Calu3 (cell line): ENCODE measurements at regions not wholly inside any gene's neighbourhood (a gene's known extent, or its start where the extent isn't known, plus 50 kb on each side); places are given as distances from the start of the nearest gene placed in this dataset.

Experiments
- BruUV-seq: library from RNA; stranded (reverse); fragments of 400-500 nt; replicated peaks from 2 replicates; lab custom pipeline; 2021; lab: Mats Ljungman, UMichigan
- CTCF ChIA-PET: fragments of 300-600 bp; sonication (Branson Sonifier 250); formaldehyde crosslinking; loops from one replicate; lab custom pipeline; 2022; ENCODE audit warnings: antibody characterized with exemption; lab: Charles Lee
- DNase-seq: peaks from one replicate; pipeline ENCODE4 v3.0.0; 2022
- H3K27ac Mint-ChIP-seq: one replicate; pipeline ENCODE4 v1.8.0; 2022; ENCODE audit warnings: mixed read lengths; ENCODE audit not compliant: unreplicated experiment
- H3K27me3 Mint-ChIP-seq: one replicate; pipeline ENCODE4 v1.8.0; 2022; ENCODE audit warnings: mixed read lengths; ENCODE audit not compliant: unreplicated experiment
- H3K36me3 Mint-ChIP-seq: one replicate; pipeline ENCODE4 v1.8.0; 2022; ENCODE audit warnings: mild to moderate bottlenecking, moderate library complexity, mixed read lengths; ENCODE audit not compliant: insufficient read depth, unreplicated experiment
- H3K4me1 Mint-ChIP-seq: one replicate; pipeline ENCODE4 v1.8.0; 2022; ENCODE audit warnings: mild to moderate bottlenecking, low read depth, mixed read lengths; ENCODE audit not compliant: unreplicated experiment
- H3K4me3 Mint-ChIP-seq: one replicate; pipeline ENCODE4 v1.8.0; 2022; ENCODE audit warnings: mild to moderate bottlenecking, low read depth, moderate library complexity, mixed read lengths; ENCODE audit not compliant: unreplicated experiment
- H3K9me3 Mint-ChIP-seq: one replicate; pipeline ENCODE4 v1.8.0; 2022; ENCODE audit warnings: low read depth, mixed read lengths; ENCODE audit not compliant: unreplicated experiment
- intact Hi-C: fragments of 100-400 bp; cut with micrococcal nuclease; formaldehyde crosslinking; loops from one replicate; pipeline ENCODE4 v1.10.0; 2022; ENCODE audit not compliant: unreplicated experiment
- TF ChIP-seq, protein P1 (sequence below): fragments of 200-600 bp; IDR thresholded peaks from one replicate; pipeline ENCODE4 v1.8.0; 2022; ENCODE audit warnings: antibody characterized with exemption; ENCODE audit not compliant: unreplicated experiment

DNA sequence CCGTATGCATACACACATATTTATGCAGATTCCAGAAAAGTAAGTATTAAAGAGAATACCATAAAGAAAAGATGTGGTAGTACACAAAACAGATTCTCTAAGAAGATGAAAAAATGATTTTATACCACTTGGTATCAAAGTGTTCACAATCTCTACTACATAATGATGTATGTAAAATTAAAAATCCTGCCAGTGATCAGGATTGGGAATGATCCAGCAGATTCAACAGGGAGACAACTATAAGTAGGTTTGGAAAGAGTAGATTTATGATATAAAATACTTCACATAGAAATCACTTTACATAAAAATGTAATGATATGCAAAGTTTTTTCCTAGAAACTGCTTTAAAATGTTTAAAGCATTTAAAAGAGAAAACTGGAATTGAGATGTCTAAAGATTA lies 447.0 kb downstream of the CNTNAP4 start:
- Mint-ChIP-seq H3K36me3 (no peaks in the 10 kb centered on the region), H3K9me3 (peaks cover 4% of the 10 kb centered on the region), H3K4me1 (no peaks in the 10 kb centered on the region), H3K27me3 (no peaks in the 10 kb centered on the region), H3K27ac (no peak overlapping the region), H3K4me3 (no peak overlapping the region)
- intact Hi-C loops, result no loop called here
- CTCF ChIA-PET, result interaction anchor here (0.6 kb wide), 1 partner anchor 72 kb away, joined by 3 read pairs; no protein-coding TSS in a partner anchor
- TF ChIP-seq, protein P1, sequence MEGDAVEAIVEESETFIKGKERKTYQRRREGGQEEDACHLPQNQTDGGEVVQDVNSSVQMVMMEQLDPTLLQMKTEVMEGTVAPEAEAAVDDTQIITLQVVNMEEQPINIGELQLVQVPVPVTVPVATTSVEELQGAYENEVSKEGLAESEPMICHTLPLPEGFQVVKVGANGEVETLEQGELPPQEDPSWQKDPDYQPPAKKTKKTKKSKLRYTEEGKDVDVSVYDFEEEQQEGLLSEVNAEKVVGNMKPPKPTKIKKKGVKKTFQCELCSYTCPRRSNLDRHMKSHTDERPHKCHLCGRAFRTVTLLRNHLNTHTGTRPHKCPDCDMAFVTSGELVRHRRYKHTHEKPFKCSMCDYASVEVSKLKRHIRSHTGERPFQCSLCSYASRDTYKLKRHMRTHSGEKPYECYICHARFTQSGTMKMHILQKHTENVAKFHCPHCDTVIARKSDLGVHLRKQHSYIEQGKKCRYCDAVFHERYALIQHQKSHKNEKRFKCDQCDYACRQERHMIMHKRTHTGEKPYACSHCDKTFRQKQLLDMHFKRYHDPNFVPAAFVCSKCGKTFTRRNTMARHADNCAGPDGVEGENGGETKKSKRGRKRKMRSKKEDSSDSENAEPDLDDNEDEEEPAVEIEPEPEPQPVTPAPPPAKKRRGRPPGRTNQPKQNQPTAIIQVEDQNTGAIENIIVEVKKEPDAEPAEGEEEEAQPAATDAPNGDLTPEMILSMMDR, result no peak
- no peak for DNase-seq
- no TSS peak for BruUV-seq

DNA sequence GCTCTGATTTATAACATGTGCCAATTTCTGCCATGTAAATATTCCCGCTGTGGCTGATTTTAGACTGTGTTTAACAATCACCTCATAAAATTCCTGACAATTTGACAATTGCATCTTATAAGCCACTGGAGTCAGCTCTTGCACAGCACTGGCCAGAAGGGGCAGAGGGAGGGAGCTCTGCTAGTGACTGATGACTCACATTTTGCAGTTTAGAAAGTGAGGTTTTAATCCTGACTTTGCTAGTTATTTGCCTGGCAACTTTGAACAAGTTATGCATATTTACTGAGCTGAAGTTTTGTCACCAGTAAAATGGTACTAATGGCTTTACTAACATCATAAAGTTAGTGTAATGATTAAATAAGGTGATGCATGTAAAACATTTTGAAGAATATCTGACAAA lies 452.3 kb downstream of the CNTNAP4 start:
- no TSS peak for BruUV-seq
- Mint-ChIP-seq H3K4me1 (no peaks in the 10 kb centered on the region), H3K27me3 (no peaks in the 10 kb centered on the region), H3K9me3 (no peaks in the 10 kb centered on the region), H3K4me3 (no peak overlapping the region), H3K27ac (no peak overlapping the region), H3K36me3 (no peaks in the 10 kb centered on the region)
- intact Hi-C loops, result no loop called here
- CTCF ChIA-PET, result interaction anchor here (1.2 kb wide), 1 partner anchor 13 kb away, joined by 3 read pairs; no protein-coding TSS in a partner anchor
- DNase-seq, result no peak
- TF ChIP-seq, protein P1, result no peak

DNA sequence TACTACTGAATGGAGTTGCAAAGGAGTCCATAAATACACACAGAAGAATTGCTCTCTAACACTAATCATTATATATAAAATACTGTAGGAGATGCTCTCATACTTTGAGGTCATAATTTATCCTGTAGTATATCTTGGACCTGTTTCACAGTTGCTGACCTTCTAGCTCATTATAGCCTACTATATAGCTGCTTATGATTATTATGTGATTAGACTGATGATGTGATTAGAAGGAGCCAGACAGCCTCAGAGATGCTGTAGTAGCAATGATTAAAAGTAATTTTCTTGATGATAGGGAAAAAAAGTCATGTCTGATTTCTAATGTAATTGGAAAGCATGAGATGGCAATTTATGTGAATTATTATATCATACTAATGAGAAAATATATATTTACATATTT lies 455.7 kb downstream of the CNTNAP4 start:
- no peaks in the 10 kb centered on the region for H3K4me1 Mint-ChIP-seq
- H3K36me3 Mint-ChIP-seq, result no peaks in the 10 kb centered on the region
- intact Hi-C loops, result loop anchor here (10.0 kb wide), 1 partner anchor 442 kb away; no protein-coding TSS in a partner anchor
- H3K4me3 Mint-ChIP-seq, result no peak overlapping the region
- H3K9me3 Mint-ChIP-seq, result no peaks in the 10 kb centered on the region
- CTCF ChIA-PET, result no interaction called here
- H3K27me3 Mint-ChIP-seq, result no peaks in the 10 kb centered on the region
- TF ChIP-seq, protein P1, result no peak
- H3K27ac Mint-ChIP-seq, result no peak overlapping the region
- no TSS peak for BruUV-seq
- DNase-seq, result no peak

DNA sequence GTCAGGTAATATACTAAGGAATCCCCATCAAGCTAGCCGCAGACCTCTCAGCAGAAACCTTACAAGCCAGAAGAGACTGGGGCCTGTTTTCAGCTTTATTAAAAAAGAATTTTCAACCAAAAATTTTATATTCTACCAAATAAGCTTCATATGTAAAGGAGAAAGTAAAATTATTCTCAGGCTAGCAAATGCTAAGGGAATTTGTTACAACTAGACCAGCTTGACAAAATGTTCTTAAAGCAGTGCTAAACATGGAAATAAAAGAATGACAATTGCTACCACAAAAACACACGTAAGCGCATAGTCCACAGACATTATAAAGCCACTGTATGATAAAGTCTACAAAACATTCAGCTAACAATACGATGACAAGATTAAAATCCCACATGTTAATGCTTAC lies 449.4 kb upstream of the MON1B start:
- Mint-ChIP-seq H3K36me3 (no peaks in the 10 kb centered on the region), H3K4me1 (no peaks in the 10 kb centered on the region), H3K4me3 (no peak overlapping the region), H3K9me3 (peaks cover 18% of the 10 kb centered on the region), H3K27ac (no peak overlapping the region), H3K27me3 (no peaks in the 10 kb centered on the region)
- intact Hi-C loops, result no loop called here
- CTCF ChIA-PET, result interaction anchor here (0.6 kb wide), 1 partner anchor 125 kb away, joined by 3 read pairs; no protein-coding TSS in a partner anchor
- TF ChIP-seq, protein P1, result no peak
- DNase-seq, result no peak
- no TSS peak for BruUV-seq
